Adrenal gland (tissue), 5 donors: ENCODE measurements at regions not wholly inside any gene's neighbourhood (a gene's known extent, or its start where the extent isn't known, plus 50 kb on each side); places are given as distances from the start of the nearest gene placed in this dataset.

Source experiments
- POLR2A ChIP-seq, 2 donors: fragments of 450-650 bp; IDR thresholded peaks; one replicate each; pipeline ENCODE4 v1.6.1; 2017; ENCODE audit warnings: antibody characterized with exemption in 2 of 2, mild to moderate bottlenecking in 2 of 2, moderate library complexity in 1 of 2
- TF ChIP-seq, protein P1 (sequence below), 6 experiments: fragments of 450-650 bp in 4 of 6; fragments of 200-600 bp in 2 of 6; sonication (generic) in 1 of 6; IDR thresholded peaks; 1 replicate in 5 of 6; 2 replicates in 1 of 6; pipeline versions ENCODE4 v1.5.1 to v1.8.0; 2016 to 2021; ENCODE audit warnings: antibody characterized with exemption in 6 of 6, mild to moderate bottlenecking in 2 of 6, moderate library complexity in 1 of 6
- donor health status: DM: no; HTN: no; CAD: no.

- TF ChIP-seq, protein P1, sequence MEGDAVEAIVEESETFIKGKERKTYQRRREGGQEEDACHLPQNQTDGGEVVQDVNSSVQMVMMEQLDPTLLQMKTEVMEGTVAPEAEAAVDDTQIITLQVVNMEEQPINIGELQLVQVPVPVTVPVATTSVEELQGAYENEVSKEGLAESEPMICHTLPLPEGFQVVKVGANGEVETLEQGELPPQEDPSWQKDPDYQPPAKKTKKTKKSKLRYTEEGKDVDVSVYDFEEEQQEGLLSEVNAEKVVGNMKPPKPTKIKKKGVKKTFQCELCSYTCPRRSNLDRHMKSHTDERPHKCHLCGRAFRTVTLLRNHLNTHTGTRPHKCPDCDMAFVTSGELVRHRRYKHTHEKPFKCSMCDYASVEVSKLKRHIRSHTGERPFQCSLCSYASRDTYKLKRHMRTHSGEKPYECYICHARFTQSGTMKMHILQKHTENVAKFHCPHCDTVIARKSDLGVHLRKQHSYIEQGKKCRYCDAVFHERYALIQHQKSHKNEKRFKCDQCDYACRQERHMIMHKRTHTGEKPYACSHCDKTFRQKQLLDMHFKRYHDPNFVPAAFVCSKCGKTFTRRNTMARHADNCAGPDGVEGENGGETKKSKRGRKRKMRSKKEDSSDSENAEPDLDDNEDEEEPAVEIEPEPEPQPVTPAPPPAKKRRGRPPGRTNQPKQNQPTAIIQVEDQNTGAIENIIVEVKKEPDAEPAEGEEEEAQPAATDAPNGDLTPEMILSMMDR (IDR thresholded peaks at IDR 0.05): no peak
- no peak for TF ChIP-seq POLR2A (IDR thresholded peaks at IDR 0.05)
Observed at GRCh38 chrX:139286342-139286741, 244.2 kb upstream of the F9 start.
